Activated CD4-positive, alpha-beta T cell treated with anti-CD3 and anti-CD28 coated beads for 36 hours (primary cell): ENCODE measurements at regions not wholly inside any gene's neighbourhood (a gene's known extent, or its start where the extent isn't known, plus 50 kb on each side); places are given as distances from the start of the nearest gene placed in this dataset.
"Not testable (repeated sequence)": the region's sequence is repeated elsewhere in the genome, so short reads cannot be mapped to it uniquely, and the experiment has no call there.

Source experiments
- ATAC-seq: fragments of 200-7000 bp; cut with Tn5 transposase; one replicate; pipeline ENCODE4 v1.10.0; 2021; ENCODE audit warnings: mild to moderate bottlenecking, moderate library complexity
- CTCF ChIA-PET: fragments of 350-600 bp; sonication (Branson Sonifier 250); formaldehyde crosslinking; loops from one replicate; lab custom pipeline; 2021; ENCODE audit warnings: antibody characterized with exemption; lab: Charles Lee
- POLR2A ChIA-PET: fragments of 350-600 bp; sonication (Branson Sonifier 250); formaldehyde crosslinking; loops from one replicate; lab custom pipeline; 2021; ENCODE audit warnings: antibody characterized with exemption, inconsistent platforms; lab: Charles Lee
- DNase-seq: peaks from one replicate; pipeline ENCODE4 v3.0.0-alpha.2; 2020
- H3K27ac Mint-ChIP-seq: one replicate; pipeline ENCODE4 v1.8.0; 2021; ENCODE audit warnings: mixed read lengths
- H3K27me3 Mint-ChIP-seq: one replicate; pipeline ENCODE4 v1.8.0; 2021; ENCODE audit warnings: mixed read lengths
- H3K36me3 Mint-ChIP-seq: one replicate; pipeline ENCODE4 v1.8.0; 2021; ENCODE audit warnings: low read depth, mixed read lengths
- H3K4me1 Mint-ChIP-seq: one replicate; pipeline ENCODE4 v1.8.0; 2021; ENCODE audit warnings: mixed read lengths
- H3K4me3 Mint-ChIP-seq: one replicate; pipeline ENCODE4 v1.8.0; 2021; ENCODE audit warnings: mild to moderate bottlenecking, moderate library complexity, mixed read lengths
- H3K9me3 Mint-ChIP-seq: one replicate; pipeline ENCODE4 v1.8.0; 2021; ENCODE audit warnings: low read depth, mixed read lengths
- intact Hi-C, 2 experiments: fragments of 100-400 bp; cut with DNase I in 1 of 2; cut with micrococcal nuclease in 1 of 2; formaldehyde crosslinking; loops; one replicate each; pipeline versions ENCODE4 v1.14.2 to v1.15.1; 2022 to 2024; cut with DNase I, micrococcal nuclease

- ATAC-seq (no peak), DNase-seq (no peak)
- H3K27ac Mint-ChIP-seq, result no peak overlapping the region
- no peak overlapping the region for H3K4me3 Mint-ChIP-seq
- peaks cover 5% of the 10 kb centered on the region for H3K27me3 Mint-ChIP-seq
- H3K4me1 Mint-ChIP-seq, result no peaks in the 10 kb centered on the region
- H3K9me3 Mint-ChIP-seq, result no peaks in the 10 kb centered on the region
- CTCF ChIA-PET, result no interaction called here
- intact Hi-C loops, result no loop called here
- H3K36me3 Mint-ChIP-seq, result no peaks in the 10 kb centered on the region
- POLR2A ChIA-PET, result no interaction called here
Measured at GRCh38 chr11:116366451-116366850, 406.3 kb downstream of the BUD13 start.

GRCh38 chr11:116364925-116365324 is 407.9 kb downstream of the BUD13 start:
- H3K27ac Mint-ChIP-seq, ATAC-seq, DNase-seq, H3K4me1 Mint-ChIP-seq, intact Hi-C loops, H3K36me3 Mint-ChIP-seq, H3K27me3 Mint-ChIP-seq, H3K9me3 Mint-ChIP-seq, H3K4me3 Mint-ChIP-seq, POLR2A ChIA-PET: not testable (repeated sequence)
- CTCF ChIA-PET, result interaction anchor here (0.6 kb wide), 1 partner anchor 1568 kb away, joined by 3 read pairs; no protein-coding TSS in a partner anchor

GRCh38 chr11:116364348-116364747 is 408.4 kb downstream of the BUD13 start:
- ATAC-seq, result no peak
- CTCF ChIA-PET, result interaction anchor here (0.6 kb wide), 1 partner anchor 1567 kb away, joined by 3 read pairs; no protein-coding TSS in a partner anchor

GRCh38 chr11:116360221-116360941 is 412.4 kb downstream of the BUD13 start:
- intact Hi-C loops, result no loop called here
- Mint-ChIP-seq H3K4me3 (no peak overlapping the region), H3K27ac (no peak overlapping the region), H3K36me3 (no peaks in the 10 kb centered on the region), H3K9me3 (no peaks in the 10 kb centered on the region), H3K27me3 (peaks cover 4% of the 10 kb centered on the region), H3K4me1 (no peaks in the 10 kb centered on the region)
- POLR2A ChIA-PET, result no interaction called here
- no peak for DNase-seq
- ATAC-seq, result no peak
- CTCF ChIA-PET, result no interaction called here

More at GRCh38 chr11:116364348-116364747, 408.4 kb downstream of the BUD13 start:
- intact Hi-C loops, result no loop called here
- Mint-ChIP-seq H3K36me3 (no peaks in the 10 kb centered on the region), H3K9me3 (no peaks in the 10 kb centered on the region), H3K27me3 (peaks cover 9% of the 10 kb centered on the region), H3K4me1 (no peaks in the 10 kb centered on the region), H3K4me3 (no peak overlapping the region), H3K27ac (no peak overlapping the region)
- DNase-seq, result no peak
- POLR2A ChIA-PET, result no interaction called here

DNA sequence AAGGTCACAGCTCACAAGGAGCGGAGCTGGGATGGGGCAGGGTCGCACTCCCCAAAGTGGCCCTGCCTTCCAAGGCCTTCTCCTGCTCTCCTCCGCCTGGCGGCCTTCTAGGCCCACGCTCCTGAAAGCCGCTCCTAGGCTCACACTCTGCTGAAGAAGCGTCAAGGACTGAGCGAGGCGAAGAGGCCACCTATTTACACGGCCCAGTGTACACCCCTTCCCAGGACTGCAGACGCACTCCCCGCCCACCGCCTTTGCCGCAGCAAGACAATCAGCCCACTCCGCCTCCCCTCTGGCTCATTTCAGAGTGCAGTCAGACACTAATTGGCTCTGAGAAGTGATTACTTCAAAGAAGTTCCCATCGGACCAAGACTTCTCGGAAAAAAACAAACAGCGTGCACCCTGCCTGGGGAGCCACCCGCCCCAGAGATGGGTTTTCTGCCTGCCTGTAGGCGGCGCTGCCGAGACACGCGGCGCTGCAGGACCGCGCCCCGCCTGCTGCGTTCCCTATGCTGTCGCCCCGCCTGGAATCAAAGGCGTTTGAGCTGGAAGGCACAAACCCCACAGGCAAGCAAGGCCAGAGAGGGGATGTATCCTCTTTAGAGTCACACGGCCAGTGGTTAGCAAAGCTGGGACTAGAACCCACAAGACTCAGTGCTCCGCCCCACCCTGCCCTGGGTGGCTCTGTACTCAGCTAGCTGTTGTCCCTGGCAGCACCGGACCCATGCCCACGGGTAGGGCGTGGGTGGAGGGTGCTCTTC is 414.8 kb downstream of the BUD13 start:
- Mint-ChIP-seq H3K4me1 (no peaks in the 10 kb centered on the region), H3K27ac (no peak overlapping the region), H3K4me3 (no peak overlapping the region), H3K9me3 (no peaks in the 10 kb centered on the region), H3K27me3 (peaks cover 4% of the 10 kb centered on the region), H3K36me3 (no peaks in the 10 kb centered on the region)
- ATAC-seq (no peak), DNase-seq (peak; percentile 27)
- intact Hi-C loops, result no loop called here
- ChIA-PET POLR2A (no interaction called here), CTCF (interaction anchor here (1.1 kb wide), 1 partner anchor 8 kb away, joined by 3 read pairs; no protein-coding TSS in a partner anchor)

DNA sequence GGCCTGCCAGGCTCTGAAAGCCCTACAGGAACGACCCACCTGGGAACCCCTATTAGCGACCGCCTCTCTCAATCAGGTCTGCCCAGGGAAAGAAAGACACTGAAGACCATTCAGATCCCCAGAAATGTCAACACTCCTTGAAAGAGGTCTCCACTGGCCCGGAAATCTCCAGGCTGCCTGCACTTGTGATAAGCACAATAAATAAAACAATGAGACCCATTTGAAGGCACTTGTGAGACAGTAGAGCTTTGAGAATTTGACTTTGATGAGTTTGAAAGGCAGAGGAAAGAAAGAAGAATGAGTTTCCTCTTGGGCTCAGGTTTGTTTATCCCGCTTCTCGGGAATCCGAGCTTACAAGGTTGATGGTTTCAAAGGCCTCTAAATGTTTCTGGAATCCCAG is 416.3 kb downstream of the BUD13 start:
- ChIA-PET POLR2A (no interaction called here), CTCF (interaction anchor here (0.6 kb wide), 1 partner anchor 19 kb away, joined by 3 read pairs; no protein-coding TSS in a partner anchor)
- DNase-seq, result no peak
- ATAC-seq, result no peak
- no peak overlapping the region for H3K4me3 Mint-ChIP-seq
- H3K9me3 Mint-ChIP-seq, result no peaks in the 10 kb centered on the region
- H3K27me3 Mint-ChIP-seq, result peaks cover 4% of the 10 kb centered on the region
- intact Hi-C loops, result no loop called here
- no peaks in the 10 kb centered on the region for H3K4me1 Mint-ChIP-seq
- H3K27ac Mint-ChIP-seq, result no peak overlapping the region
- no peaks in the 10 kb centered on the region for H3K36me3 Mint-ChIP-seq

DNA sequence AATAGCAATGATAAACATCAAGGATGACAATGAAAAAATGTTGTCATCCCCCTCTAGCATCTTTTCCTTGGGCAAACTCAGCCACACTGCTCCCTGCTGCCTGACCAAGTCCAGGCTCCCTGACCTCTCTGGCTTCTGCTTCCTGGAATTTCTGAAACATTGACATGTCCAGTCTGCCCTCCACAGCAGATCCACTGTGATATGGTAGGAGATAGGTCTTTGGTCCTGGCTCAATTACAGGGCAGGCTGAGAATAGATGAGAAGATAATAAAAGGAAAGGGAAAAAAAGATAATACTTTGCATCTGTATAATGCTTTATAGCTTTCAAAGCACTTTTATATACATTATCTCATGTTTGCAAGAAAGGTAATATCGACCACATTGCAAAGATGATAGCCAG is 417.7 kb downstream of the BUD13 start:
- ATAC-seq (no peak), DNase-seq (no peak)
- H3K36me3 Mint-ChIP-seq, result no peaks in the 10 kb centered on the region
- intact Hi-C loops, result no loop called here
- no peak overlapping the region for H3K4me3 Mint-ChIP-seq
- no peaks in the 10 kb centered on the region for H3K9me3 Mint-ChIP-seq
- peaks cover 3% of the 10 kb centered on the region for H3K27me3 Mint-ChIP-seq
- POLR2A ChIA-PET, result no interaction called here
- CTCF ChIA-PET, result no interaction called here
- H3K4me1 Mint-ChIP-seq, result no peaks in the 10 kb centered on the region
- no peak overlapping the region for H3K27ac Mint-ChIP-seq

GRCh38 chr11:116353589-116353988 is 419.2 kb downstream of the BUD13 start:
- Mint-ChIP-seq H3K27me3 (no peaks in the 10 kb centered on the region), H3K4me3 (no peak overlapping the region), H3K27ac (no peak overlapping the region), H3K36me3 (no peaks in the 10 kb centered on the region), H3K9me3 (no peaks in the 10 kb centered on the region), H3K4me1 (no peaks in the 10 kb centered on the region)
- CTCF ChIA-PET, result no interaction called here
- POLR2A ChIA-PET, result no interaction called here
- ATAC-seq, result no peak
- intact Hi-C loops, result no loop called here
- no peak for DNase-seq

DNA sequence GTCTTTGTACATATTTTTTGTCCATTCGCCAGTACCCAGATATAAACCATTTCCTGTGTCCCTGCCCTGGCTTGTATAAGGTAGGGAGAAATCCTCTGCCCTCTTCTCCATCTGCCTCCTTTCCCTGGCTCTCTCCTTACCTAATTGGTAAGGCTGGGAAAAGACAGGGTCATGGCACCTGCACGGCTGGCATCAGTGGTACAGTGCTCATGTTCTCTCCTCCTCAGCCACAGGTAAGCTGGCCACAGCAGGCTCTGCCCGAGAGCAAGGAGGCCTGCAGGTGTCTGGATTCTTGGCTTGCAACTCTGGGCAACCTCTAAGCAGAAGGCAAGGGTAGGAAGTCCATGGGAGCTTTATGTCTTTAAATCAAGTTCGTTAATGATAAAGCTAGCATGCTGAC is 419.9 kb downstream of the BUD13 start:
- no peaks in the 10 kb centered on the region for H3K36me3 Mint-ChIP-seq
- no peak for ATAC-seq
- ChIA-PET POLR2A (no interaction called here), CTCF (no interaction called here)
- H3K9me3 Mint-ChIP-seq, result peaks cover 3% of the 10 kb centered on the region
- intact Hi-C loops, result no loop called here
- H3K4me3 Mint-ChIP-seq, result no peak overlapping the region
- H3K27me3 Mint-ChIP-seq, result no peaks in the 10 kb centered on the region
- no peak for DNase-seq
- H3K27ac Mint-ChIP-seq, result no peak overlapping the region
- no peaks in the 10 kb centered on the region for H3K4me1 Mint-ChIP-seq

DNA sequence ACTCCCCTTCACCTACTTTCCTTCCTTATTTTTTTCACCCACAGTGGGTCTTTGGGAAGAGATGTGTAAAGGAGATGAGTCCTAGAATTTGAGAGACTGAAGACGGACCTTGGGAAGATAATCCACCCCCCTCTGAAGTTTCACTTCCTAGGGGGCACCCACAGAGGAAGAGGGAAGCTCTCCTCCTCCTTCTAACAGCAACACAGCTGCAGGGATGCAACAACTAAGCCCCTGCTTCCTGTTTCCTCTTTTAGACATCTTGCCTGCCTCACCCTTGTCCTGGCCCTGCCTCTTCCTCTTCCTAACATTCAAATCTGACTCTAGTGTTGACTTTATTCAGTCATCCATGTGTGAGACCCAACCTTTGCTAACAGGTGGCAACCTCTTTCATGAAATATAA is 424.6 kb downstream of the BUD13 start:
- CTCF ChIA-PET, result no interaction called here
- POLR2A ChIA-PET, result no interaction called here
- Mint-ChIP-seq H3K27me3 (no peaks in the 10 kb centered on the region), H3K36me3 (no peaks in the 10 kb centered on the region), H3K9me3 (peaks cover 7% of the 10 kb centered on the region), H3K4me1 (no peaks in the 10 kb centered on the region), H3K27ac (no peak overlapping the region), H3K4me3 (no peak overlapping the region)
- intact Hi-C loops, result no loop called here
- no peak for ATAC-seq
- no peak for DNase-seq

- ATAC-seq (no peak), DNase-seq (no peak)
- Mint-ChIP-seq H3K4me3 (no peak overlapping the region), H3K4me1 (no peaks in the 10 kb centered on the region), H3K36me3 (no peaks in the 10 kb centered on the region), H3K27ac (no peak overlapping the region), H3K9me3 (peaks cover 7% of the 10 kb centered on the region), H3K27me3 (no peaks in the 10 kb centered on the region)
- intact Hi-C loops, result no loop called here
- POLR2A ChIA-PET, result no interaction called here
- CTCF ChIA-PET, result no interaction called here
Measured at GRCh38 chr11:116345575-116345974, 427.2 kb downstream of the BUD13 start.

DNA sequence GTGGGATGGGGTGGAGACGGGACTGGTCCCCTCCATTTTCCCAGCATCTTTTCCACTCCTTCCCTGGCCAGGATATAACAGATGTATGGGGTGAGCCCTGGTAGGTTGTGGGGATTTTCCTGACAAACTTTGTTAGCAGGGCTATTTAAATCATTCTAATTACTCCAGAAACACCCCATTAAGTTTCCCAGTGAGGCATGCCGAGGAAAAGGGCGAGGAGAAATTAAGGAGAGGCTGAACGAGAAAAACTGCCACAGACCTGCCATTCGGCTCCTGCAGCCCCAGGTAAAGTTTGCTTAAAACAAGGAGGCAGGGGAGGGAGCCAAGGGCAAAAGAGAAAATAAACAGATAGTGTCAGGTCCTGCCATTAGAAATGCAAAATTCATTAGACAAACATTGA is 428.2 kb downstream of the BUD13 start:
- POLR2A ChIA-PET, result no interaction called here
- H3K36me3 Mint-ChIP-seq, result no peaks in the 10 kb centered on the region
- H3K4me3 Mint-ChIP-seq, result no peak overlapping the region
- no peaks in the 10 kb centered on the region for H3K27me3 Mint-ChIP-seq
- no peak overlapping the region for H3K27ac Mint-ChIP-seq
- no peak for ATAC-seq
- H3K9me3 Mint-ChIP-seq, result peaks cover 7% of the 10 kb centered on the region
- no peaks in the 10 kb centered on the region for H3K4me1 Mint-ChIP-seq
- no peak for DNase-seq
- intact Hi-C loops, result no loop called here
- CTCF ChIA-PET, result no interaction called here
